D721Med (cell line): ENCODE measurements at regions not wholly inside any gene's neighbourhood (a gene's known extent, or its start where the extent isn't known, plus 50 kb on each side); places are given as distances from the start of the nearest gene placed in this dataset.

Experiments used
- DNase-seq: peaks from one replicate; pipeline ENCODE4 v3.0.0; 2011; ENCODE audit warnings: low spot score; ENCODE audit not compliant: insufficient read length
- FAIRE-seq: peaks from 2 replicates; lab custom pipeline; 2011; peaks lifted over from hg19 to GRCh38; lab: Jason Lieb, UNC
- CTCF ChIP-seq: IDR thresholded peaks from 2 replicates; pipeline ENCODE4 v1.5.1; 2012; ENCODE audit warnings: mild to moderate bottlenecking, control low read depth; ENCODE audit not compliant: insufficient read depth; ENCODE audit errors: missing control alignments

DNA sequence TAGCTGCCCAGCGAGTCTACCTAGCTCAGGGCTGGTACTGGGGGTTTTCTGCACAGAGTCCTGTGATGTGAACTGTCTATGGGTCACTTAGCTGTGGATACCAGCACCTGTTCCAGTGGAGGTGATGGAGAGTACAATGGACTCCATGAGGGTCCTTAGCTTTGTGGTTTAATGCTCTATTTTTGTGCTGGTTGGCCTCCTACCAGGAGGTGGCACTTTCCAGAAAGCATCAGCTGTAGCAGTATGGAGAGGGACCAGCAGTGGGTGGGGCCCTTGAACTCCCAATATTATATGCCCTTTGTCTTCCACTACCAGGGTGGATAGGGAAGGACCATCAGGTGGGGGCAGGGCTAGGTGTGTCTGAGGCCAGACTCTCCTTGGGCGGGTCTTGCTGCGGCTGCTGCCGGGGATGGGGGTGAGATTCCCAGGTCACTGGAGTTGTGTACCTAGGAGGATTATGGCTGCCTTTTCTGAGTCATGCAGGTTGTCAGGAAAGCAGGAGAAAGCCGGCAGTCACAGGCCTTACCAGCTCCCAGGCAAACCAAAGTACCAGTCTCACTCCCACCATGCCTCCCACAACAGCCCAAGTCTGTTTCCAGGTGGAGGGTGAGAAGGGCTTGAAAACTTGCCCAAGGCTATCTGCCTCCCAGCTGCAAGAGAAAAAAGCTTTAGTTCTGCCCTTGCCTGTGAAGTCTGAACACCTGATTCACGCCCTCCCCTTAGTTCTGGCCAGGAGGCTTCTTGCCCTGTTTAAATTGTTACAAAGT lies 163.0 kb upstream of the NUDT4 start:
- TF ChIP-seq CTCF, result no peak
- FAIRE-seq (no peak), DNase-seq (no peak)

GRCh38 chr12:93215290-93215678 lies 162.4 kb upstream of the NUDT4 start:
- no peak for FAIRE-seq
- no peak for TF ChIP-seq CTCF
- DNase-seq, result no peak

GRCh38 chr12:93219947-93220346 lies 157.8 kb upstream of the NUDT4 start:
- no peak for FAIRE-seq
- TF ChIP-seq CTCF, result no peak

GRCh38 chr12:93221841-93222240 lies 155.9 kb upstream of the NUDT4 start:
- FAIRE-seq (no peak), DNase-seq (no peak)
- TF ChIP-seq CTCF, result no peak

More at GRCh38 chr12:93219947-93220346, 157.8 kb upstream of the NUDT4 start:
- no peak for DNase-seq

- no peak for DNase-seq
These were observed 154.0 kb upstream of the NUDT4 start for GRCh38 chr12:93223440-93224426.

GRCh38 chr12:93225094-93225493 lies 152.6 kb upstream of the NUDT4 start:
- DNase-seq, result no peak
- FAIRE-seq, result no peak
- TF ChIP-seq CTCF, result no peak

More at GRCh38 chr12:93223440-93224426, 154.0 kb upstream of the NUDT4 start:
- no peak for TF ChIP-seq CTCF
- no peak for FAIRE-seq
